Lung (tissue), 11 donors: ENCODE measurements at regions not wholly inside any gene's neighbourhood (a gene's known extent, or its start where the extent isn't known, plus 50 kb on each side); places are given as distances from the start of the nearest gene placed in this dataset.

Experiments
- ATAC-seq: fragments of 200-7000 bp; cut with Tn5 transposase; one replicate; pipeline ENCODE4 v1.9.1; 2020; ENCODE audit warnings: moderate number of reproducible peaks; ENCODE audit not compliant: insufficient read depth, low FRiP score
- DNase-seq, 3 donors: peaks; one replicate each; pipeline ENCODE4 v3.0.0-alpha.2; 2013 to 2017
- H3K27ac ChIP-seq, 2 donors: one replicate each; pipeline ENCODE4 v1.5.1; 2013; ENCODE audit warnings: mild to moderate bottlenecking in 2 of 2, moderate library complexity in 2 of 2, control low read depth in 1 of 2, inconsistent platforms in 1 of 2, low read depth in 1 of 2, low read length in 1 of 2
- H3K27me3 ChIP-seq, 3 donors: one replicate each; pipeline ENCODE4 v1.5.1; 2013; ENCODE audit warnings: low read length in 2 of 3; ENCODE audit not compliant: control insufficient read depth in 3 of 3, insufficient read depth in 3 of 3
- H3K36me3 ChIP-seq, 4 donors: one replicate each; pipeline ENCODE4 v1.5.1; 2013; ENCODE audit warnings: low read length in 4 of 4, mild to moderate bottlenecking in 1 of 4, moderate library complexity in 1 of 4; ENCODE audit not compliant: control insufficient read depth in 4 of 4, insufficient read depth in 4 of 4
- H3K4me1 ChIP-seq, 5 donors: one replicate each; pipeline ENCODE4 v1.5.1; 2013; ENCODE audit warnings: low read length in 5 of 5, mild to moderate bottlenecking in 2 of 5, moderate library complexity in 1 of 5; ENCODE audit not compliant: control insufficient read depth in 5 of 5, insufficient read depth in 5 of 5
- H3K4me3 ChIP-seq: one replicate; pipeline ENCODE4 v1.5.1; 2013; ENCODE audit warnings: mild to moderate bottlenecking, control low read depth, moderate library complexity
- H3K9ac ChIP-seq, 2 donors: one replicate each; pipeline ENCODE4 v1.5.1; 2013; ENCODE audit warnings: low read length in 2 of 2, control low read depth in 1 of 2; ENCODE audit not compliant: insufficient read depth in 1 of 2
- H3K9me3 ChIP-seq, 4 donors: one replicate each; pipeline ENCODE4 v1.5.1; 2013; ENCODE audit warnings: low read length in 3 of 4, mild to moderate bottlenecking in 1 of 4, moderate library complexity in 1 of 4; ENCODE audit not compliant: control insufficient read depth in 4 of 4, insufficient read depth in 3 of 4
- CTCF ChIP-seq: IDR thresholded peaks from 2 replicates; pipeline ENCODE4 v1.5.1; 2012; ENCODE audit warnings: mild to moderate bottlenecking; ENCODE audit errors: control extremely low read depth, extremely low read depth
- WGBS, 2 donors: extraction: QIAGEN DNeasy Blood & Tissue Kit; methylation state at CpG; one replicate each; pipeline ENCODE4 v1.1.7; 2013; 5-methylcytosine and 5-hydroxymethylcytosine counted together
- donor health status: control.
- donor health status: control.
- donor health status: Bipolar disorder and iron deficiency.
- donor health status: healthy.
- donor health status: DM: yes; HTN: yes; CAD: no.

- DNase-seq (peak in 2 of 3 donors; percentile 36 to 55), ATAC-seq (no peak)
- Histone ChIP-seq H3K36me3 (no peaks in the 10 kb centered on the region), H3K4me3 (no peak overlapping the region), H3K27ac (no peak overlapping the region), H3K9ac (no peak overlapping the region), H3K9me3 (peaks cover 0 to 1% (median 0%) of the 10 kb centered on the region in 4 donors), H3K27me3 (peaks cover 0 to 19% (median 8%) of the 10 kb centered on the region in 3 donors), H3K4me1 (peaks cover 0 to 6% (median 0%) of the 10 kb centered on the region in 5 donors)
- 43 to 57% methylated on average over 28 of the region's 28 CpGs for WGBS, 2 donors
- TF ChIP-seq CTCF = no peak
Observed at GRCh38 chr10:133030781-133031180, 56.9 kb upstream of the ADGRA1 start.

- Histone ChIP-seq H3K36me3 (no peaks in the 10 kb centered on the region), H3K27me3 (peaks cover 0 to 19% (median 8%) of the 10 kb centered on the region in 3 donors), H3K9me3 (peaks cover 0 to 1% (median 0%) of the 10 kb centered on the region in 4 donors), H3K9ac (no peak overlapping the region), H3K4me1 (peaks cover 0 to 9% (median 0%) of the 10 kb centered on the region in 5 donors), H3K4me3 (no peak overlapping the region), H3K27ac (no peak overlapping the region)
- no peak for ATAC-seq
- no peak for DNase-seq
- 51 to 65% methylated on average over 21 to 23 of the region's 23 CpGs for WGBS, 2 donors
- TF ChIP-seq CTCF = no peak
Observed at GRCh38 chr10:133030126-133030525, 57.6 kb upstream of the ADGRA1 start.

DNA sequence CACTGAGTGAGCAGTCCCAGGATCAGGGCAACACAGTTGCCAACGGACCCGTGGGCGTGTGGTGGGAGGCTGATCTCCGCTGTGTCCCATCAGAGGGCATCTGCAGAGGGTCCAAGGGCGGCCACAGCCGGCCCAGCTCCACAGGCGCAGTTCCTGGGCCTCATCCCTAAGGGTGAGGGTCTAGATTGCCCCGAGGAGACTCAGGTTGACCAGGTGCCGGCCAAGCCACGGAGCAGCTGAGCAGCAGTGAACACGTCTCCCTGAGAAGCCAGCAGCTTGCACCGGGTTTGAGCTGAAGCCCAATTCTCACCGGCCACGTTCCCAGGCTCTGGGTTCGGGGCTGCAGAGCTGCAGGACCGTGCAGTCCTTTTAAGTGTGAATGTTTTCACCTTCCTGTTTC lies 58.8 kb upstream of the ADGRA1 start:
- H3K9me3 ChIP-seq = peaks cover 0 to 1% (median 0%) of the 10 kb centered on the region in 4 donors

More for the DNA sequence above, 58.8 kb upstream of the ADGRA1 start:
- TF ChIP-seq CTCF = no peak
- Histone ChIP-seq H3K27ac (no peak overlapping the region), H3K9ac (no peak overlapping the region), H3K4me1 (peaks cover 0 to 9% (median 0%) of the 10 kb centered on the region in 5 donors), H3K4me3 (no peak overlapping the region), H3K27me3 (peaks cover 0 to 9% (median 4%) of the 10 kb centered on the region in 3 donors), H3K36me3 (no peaks in the 10 kb centered on the region)
- DNase-seq = no peak
- WGBS, 2 donors = 86 to 89% methylated on average over 16 of the region's 16 CpGs
- ATAC-seq = no peak
